ENCODE measurements at regions not wholly inside any gene's neighbourhood (a gene's known extent, or its start where the extent isn't known, plus 50 kb on each side); places are given as distances from the start of the nearest gene placed in this dataset.

- Histone ChIP-seq H3K27me3 (no peaks in the 10 kb centered on the region), H3K27ac (no peak overlapping the region), H3K9me3 (no peaks in the 10 kb centered on the region), H3K4me1 (no peaks in the 10 kb centered on the region), H3K4me3 (no peak overlapping the region), H3K36me3 (no peaks in the 10 kb centered on the region)
- no peak for TF ChIP-seq CTCF (IDR thresholded peaks at IDR 0.05)
- ATAC-seq (no peak), DNase-seq (no peak)
- intact Hi-C loops (cut with DNase I): no loop called here
Observed at GRCh38 chrX:6432226-6432625, 102.7 kb downstream of the VCX3A start.

GRCh38 chrX:6407542-6407941 is 127.4 kb downstream of the VCX3A start:
- Histone ChIP-seq H3K4me1 (no peaks in the 10 kb centered on the region), H3K36me3 (no peaks in the 10 kb centered on the region), H3K27me3 (no peaks in the 10 kb centered on the region), H3K9me3 (no peaks in the 10 kb centered on the region), H3K4me3 (no peak overlapping the region), H3K27ac (no peak overlapping the region)
- ATAC-seq (no peak), DNase-seq (no peak)
- no peak for TF ChIP-seq CTCF (IDR thresholded peaks at IDR 0.05)
- intact Hi-C loops (cut with DNase I): no loop called here

GRCh38 chrX:6386837-6387236 is 148.1 kb downstream of the VCX3A start:
- no peaks in the 10 kb centered on the region for H3K4me1 ChIP-seq
- no peak overlapping the region for H3K27ac ChIP-seq
- ATAC-seq (no peak), DNase-seq (no peak)
- H3K4me3 ChIP-seq: no peak overlapping the region
- intact Hi-C loops (cut with DNase I): no loop called here
- TF ChIP-seq CTCF (IDR thresholded peaks at IDR 0.05): no peak
- no peaks in the 10 kb centered on the region for H3K9me3 ChIP-seq
- no peaks in the 10 kb centered on the region for H3K36me3 ChIP-seq
- H3K27me3 ChIP-seq: no peaks in the 10 kb centered on the region

- ATAC-seq: no peak
- intact Hi-C loops (cut with DNase I): no loop called here
- H3K27me3 ChIP-seq: no peaks in the 10 kb centered on the region
Observed at GRCh38 chrX:6384921-6385320, 150.0 kb downstream of the VCX3A start.

GRCh38 chrX:6384371-6384770 is 150.5 kb downstream of the VCX3A start:
- no peak for ATAC-seq

More at GRCh38 chrX:6384921-6385320, 150.0 kb downstream of the VCX3A start:
- Histone ChIP-seq H3K9me3 (no peaks in the 10 kb centered on the region), H3K36me3 (no peaks in the 10 kb centered on the region), H3K4me1 (no peaks in the 10 kb centered on the region), H3K4me3 (no peak overlapping the region), H3K27ac (no peak overlapping the region)
- no peak for TF ChIP-seq CTCF (IDR thresholded peaks at IDR 0.05)
- DNase-seq: no peak

More at GRCh38 chrX:6384371-6384770, 150.5 kb downstream of the VCX3A start:
- H3K27ac ChIP-seq: no peak overlapping the region
- DNase-seq: no peak
- no peak for TF ChIP-seq CTCF (IDR thresholded peaks at IDR 0.05)
- H3K9me3 ChIP-seq: no peaks in the 10 kb centered on the region
- H3K36me3 ChIP-seq: no peaks in the 10 kb centered on the region
- no peaks in the 10 kb centered on the region for H3K27me3 ChIP-seq
- intact Hi-C loops (cut with DNase I): no loop called here
- H3K4me3 ChIP-seq: no peak overlapping the region
- H3K4me1 ChIP-seq: no peaks in the 10 kb centered on the region
